ENCODE measurements at regions not wholly inside any gene's neighbourhood (a gene's known extent, or its start where the extent isn't known, plus 50 kb on each side); places are given as distances from the start of the nearest gene placed in this dataset.

DNA sequence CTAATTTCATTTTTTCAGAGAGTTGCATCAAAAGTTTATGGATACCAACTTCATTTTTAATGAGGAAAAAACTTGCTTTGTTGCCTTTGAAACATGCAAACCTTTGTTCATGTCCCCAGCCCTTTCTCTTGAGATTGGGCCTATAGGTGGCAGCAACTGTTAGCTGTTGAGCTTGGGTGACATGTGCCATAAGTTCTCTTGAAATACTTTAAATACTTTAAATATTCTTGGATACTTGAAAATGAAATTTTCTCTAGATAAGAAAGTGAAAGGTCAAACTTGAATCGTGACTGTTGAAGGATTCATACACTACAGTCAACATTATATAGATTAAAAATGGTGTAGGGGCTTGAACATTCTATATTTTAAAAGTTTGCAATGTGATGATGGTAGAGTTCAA, 294.9 kb downstream of the NDFIP2 start:
- Histone ChIP-seq H4K5ac (ENCODE audit: low read depth, low read length) (peak overlapping the region; percentile 20; the same call in 1 of the 2 replicates), H3K79me1 (ENCODE audit: low read depth in 1 of 2, low read length in 2 of 2) (no peaks in the 10 kb centered on the region), H3K9ac (ENCODE audit: low read depth, low read length) (peak overlapping the region; percentile 45; the same call in 1 of the 2 replicates), H3K27ac (ENCODE audit: insufficient read depth, low read length) (no peak overlapping the region), H4K8ac (ENCODE audit: low read depth in 2 of 2, low read length in 2 of 2) (peak overlapping the region; percentile 71 to 74; a peak in 2 of 4 replicates), H3K36me3 (ENCODE audit: control insufficient read depth, insufficient read depth, low read length) (no peaks in the 10 kb centered on the region), H3K27me3 (ENCODE audit: control insufficient read depth, insufficient read depth, low read length) (no peaks in the 10 kb centered on the region), H2AK5ac (ENCODE audit: low read depth, low read length) (no peak overlapping the region), H3K18ac (ENCODE audit: low read depth, low read length) (peak overlapping the region; percentile 79; the same call in 1 of the 2 replicates), H3K9me1 (ENCODE audit: insufficient read depth, low read length) (0 out of 2 replicates have a peak, but pooled peaks cover 4% of the 10 kb centered on the region), H3K9me3 (ENCODE audit: control insufficient read depth, insufficient read depth, low read length) (no peaks in the 10 kb centered on the region), H3K4me2 (ENCODE audit: low read depth, low read length) (no peak overlapping the region; the same call in 1 of the 2 replicates), H4K91ac (ENCODE audit: insufficient read depth, low read depth, low read length) (peak overlapping the region; percentile 53; the same call in 1 of the 2 replicates), H2BK5ac (ENCODE audit: low read depth, low read length, poor library complexity, severe bottlenecking) (peak overlapping the region; percentile 77), H2BK120ac (ENCODE audit: low read depth, low read length) (peak overlapping the region; percentile 56; the same call in 1 of the 2 replicates), H3K4ac (ENCODE audit: low read depth, low read length) (peak overlapping the region; percentile 23; the same call in 1 of the 2 replicates), H2AFZ (replicated peaks; ENCODE audit: low read length, poor library complexity) (no peak overlapping the region), H3K4me1 (ENCODE audit: control insufficient read depth, insufficient read depth, low read length) (peaks cover 7% of the 10 kb centered on the region), H3K14ac (replicated peaks; ENCODE audit: low read depth, low read length) (no peak overlapping the region; the same call in 1 of the 2 replicates), H3K4me3 (ENCODE audit: insufficient read depth, low read depth, low read length) (no peak overlapping the region), H3K56ac (ENCODE audit: extremely low read depth, insufficient read depth, low read length) (no peak overlapping the region; the same call in 1 of the 2 replicates), H4K20me1 (ENCODE audit: insufficient read depth, low read length) (no peaks in the 10 kb centered on the region), H3K23ac (ENCODE audit: low read depth, low read length) (no peak overlapping the region), H2BK15ac (ENCODE audit: low read depth, low read length) (peak overlapping the region; percentile 84; the same call in 1 of the 3 replicates), H2AK9ac (replicated peaks; ENCODE audit: low read depth, low read length, poor library complexity) (no peak overlapping the region), H2BK20ac (ENCODE audit: low read depth, low read length) (peak overlapping the region; percentile 90)
- ATAC-seq (ENCODE audit: low read depth) (peak; percentile 83), DNase-seq (peak; percentile 87)
- BruUV-seq (replicated peaks), result no TSS peak
- in situ Hi-C loops (cut with MboI; ENCODE audit: low sequenced_read_pairs) (loop anchor here (10.0 to 25.0 kb wide), 2 partner anchors 261 to 589 kb away; no protein-coding TSS in a partner anchor), dilution Hi-C loops (cut with HindIII; ENCODE audit: low sequenced_read_pairs, unreplicated experiment) (no loop called here), intact Hi-C loops (cut with micrococcal nuclease) (loop anchor here (1.0 to 10.0 kb wide), 7 partner anchors 99 to 588 kb away; no protein-coding TSS in a partner anchor)
- POLR2A ChIA-PET (ENCODE audit: unreplicated experiment), result interaction anchor here (0.6 kb wide), 1 partner anchor 559 kb away, joined by 5 read pairs; no protein-coding TSS in a partner anchor
- CTCF ChIA-PET, result interaction anchor here (0.7 to 1.5 kb wide), 8 partner anchors 12 to 883 kb away, joined by 3 to 5 read pairs (median 3); no protein-coding TSS in a partner anchor
- WGBS, 2 experiments (ENCODE audit: extremely low coverage in 2 of 2, insufficient read length in 1 of 2), result no CpG with 5 or more reads among the region's 1 CpG
- TF ChIP-seq POLR2A (IDR thresholded peaks at IDR 0.05; ENCODE audit: low read depth, low read length) (no peak), ELK1 (IDR thresholded peaks at IDR 0.05; ENCODE audit: borderline replicate concordance, low read depth, low read length) (no peak), SMC3 (IDR thresholded peaks at IDR 0.05; ENCODE audit: low read depth, low read length) (peak; percentile 77), CHD1 (IDR thresholded peaks at IDR 0.05; ENCODE audit: low read depth, low read length) (no peak), CEBPB (IDR thresholded peaks at IDR 0.05; ENCODE audit: low read depth, low read length) (no peak), FOS (IDR thresholded peaks at IDR 0.05; ENCODE audit: low read depth, low read length) (no peak), RFX5 (IDR thresholded peaks at IDR 0.05; ENCODE audit: low read depth, low read length) (no peak), MAFK (IDR thresholded peaks at IDR 0.05; ENCODE audit: low read depth, low read length) (no peak), MAZ (IDR thresholded peaks at IDR 0.05; ENCODE audit: borderline replicate concordance, low read depth, low read length) (no peak), BHLHE40 (IDR thresholded peaks at IDR 0.05; ENCODE audit: low read depth, low read length) (peak; percentile 44; the same call in 1 of the 2 replicates), MXI1 (IDR thresholded peaks at IDR 0.05; ENCODE audit: borderline replicate concordance, low read depth, low read length) (no peak), RAD21 (IDR thresholded peaks at IDR 0.05; ENCODE audit: low read length) (peak; percentile 93), RCOR1 (IDR thresholded peaks at IDR 0.05; ENCODE audit: insufficient replicate concordance, low read length) (no peak)
- TF ChIP-seq, protein P1, sequence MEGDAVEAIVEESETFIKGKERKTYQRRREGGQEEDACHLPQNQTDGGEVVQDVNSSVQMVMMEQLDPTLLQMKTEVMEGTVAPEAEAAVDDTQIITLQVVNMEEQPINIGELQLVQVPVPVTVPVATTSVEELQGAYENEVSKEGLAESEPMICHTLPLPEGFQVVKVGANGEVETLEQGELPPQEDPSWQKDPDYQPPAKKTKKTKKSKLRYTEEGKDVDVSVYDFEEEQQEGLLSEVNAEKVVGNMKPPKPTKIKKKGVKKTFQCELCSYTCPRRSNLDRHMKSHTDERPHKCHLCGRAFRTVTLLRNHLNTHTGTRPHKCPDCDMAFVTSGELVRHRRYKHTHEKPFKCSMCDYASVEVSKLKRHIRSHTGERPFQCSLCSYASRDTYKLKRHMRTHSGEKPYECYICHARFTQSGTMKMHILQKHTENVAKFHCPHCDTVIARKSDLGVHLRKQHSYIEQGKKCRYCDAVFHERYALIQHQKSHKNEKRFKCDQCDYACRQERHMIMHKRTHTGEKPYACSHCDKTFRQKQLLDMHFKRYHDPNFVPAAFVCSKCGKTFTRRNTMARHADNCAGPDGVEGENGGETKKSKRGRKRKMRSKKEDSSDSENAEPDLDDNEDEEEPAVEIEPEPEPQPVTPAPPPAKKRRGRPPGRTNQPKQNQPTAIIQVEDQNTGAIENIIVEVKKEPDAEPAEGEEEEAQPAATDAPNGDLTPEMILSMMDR (conservative IDR thresholded peaks at IDR 0.05; ENCODE audit: low read depth, low read length), result peak; percentile 81
- TF ChIP-seq, protein P2, sequence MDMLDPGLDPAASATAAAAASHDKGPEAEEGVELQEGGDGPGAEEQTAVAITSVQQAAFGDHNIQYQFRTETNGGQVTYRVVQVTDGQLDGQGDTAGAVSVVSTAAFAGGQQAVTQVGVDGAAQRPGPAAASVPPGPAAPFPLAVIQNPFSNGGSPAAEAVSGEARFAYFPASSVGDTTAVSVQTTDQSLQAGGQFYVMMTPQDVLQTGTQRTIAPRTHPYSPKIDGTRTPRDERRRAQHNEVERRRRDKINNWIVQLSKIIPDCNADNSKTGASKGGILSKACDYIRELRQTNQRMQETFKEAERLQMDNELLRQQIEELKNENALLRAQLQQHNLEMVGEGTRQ (IDR thresholded peaks at IDR 0.05; ENCODE audit: low read depth, low read length), result no peak

All from IMR-90 (cell line).